HG03175 (cell line): ENCODE measurements at regions not wholly inside any gene's neighbourhood (a gene's known extent, or its start where the extent isn't known, plus 50 kb on each side); places are given as distances from the start of the nearest gene placed in this dataset.
"Not testable (repeated sequence)": the region's sequence is repeated elsewhere in the genome, so short reads cannot be mapped to it uniquely, and the experiment has no call there.

ENCODE experiments used
- ATAC-seq: cut with Tn5 transposase; IDR thresholded peaks from one replicate; pipeline ENCODE4 v1.9.1; 2021; ENCODE audit warnings: mild to moderate bottlenecking, moderate library complexity; ENCODE audit not compliant: unreplicated experiment

DNA sequence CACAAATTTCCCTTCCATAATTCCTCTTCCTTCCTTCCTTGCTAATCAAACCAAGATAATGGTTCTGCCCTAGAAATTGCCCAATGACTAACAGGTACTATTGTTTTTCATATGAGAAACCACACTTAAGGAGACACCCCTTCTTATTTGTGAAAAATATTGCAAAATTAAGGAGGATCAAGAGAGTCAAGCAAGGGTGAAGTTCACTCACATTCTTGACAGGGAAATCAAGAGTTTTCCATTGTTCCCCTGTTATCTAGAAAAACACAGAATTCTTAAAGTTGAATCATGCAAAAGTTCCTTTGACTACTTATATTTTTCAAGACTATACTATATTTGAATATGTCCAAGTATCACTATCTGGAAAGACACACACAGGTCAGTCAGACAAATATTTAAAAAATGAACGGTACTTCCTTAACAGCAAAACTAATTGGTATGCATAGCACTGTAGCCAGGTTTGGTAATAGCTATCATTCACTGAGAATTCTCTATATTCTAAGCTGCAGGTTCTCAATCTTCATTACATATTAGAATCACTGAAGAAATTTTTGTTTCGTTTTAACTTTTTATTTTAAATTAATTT lies 897.2 kb downstream of the DIAPH3 start:
- ATAC-seq: no peak

DNA sequence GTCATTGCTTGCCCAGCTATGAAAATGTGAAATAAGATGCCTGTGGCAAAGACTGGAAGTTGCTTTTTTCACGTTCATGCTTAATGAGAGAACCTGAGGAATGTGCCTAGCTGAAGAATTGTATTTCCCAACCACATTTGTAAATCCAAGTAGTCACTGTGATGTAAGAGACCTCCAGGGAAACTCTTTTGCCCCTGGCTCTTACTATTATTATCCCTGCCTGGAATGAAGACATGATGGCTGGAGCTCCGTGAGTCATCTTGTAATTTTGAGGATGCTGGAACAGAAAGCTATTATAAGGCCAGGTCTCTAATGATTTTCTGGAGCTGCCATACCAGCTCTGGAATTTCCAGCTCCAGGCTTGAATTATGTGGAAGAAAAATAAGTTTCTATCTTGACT lies 894.3 kb downstream of the DIAPH3 start:
- no peak for ATAC-seq

DNA sequence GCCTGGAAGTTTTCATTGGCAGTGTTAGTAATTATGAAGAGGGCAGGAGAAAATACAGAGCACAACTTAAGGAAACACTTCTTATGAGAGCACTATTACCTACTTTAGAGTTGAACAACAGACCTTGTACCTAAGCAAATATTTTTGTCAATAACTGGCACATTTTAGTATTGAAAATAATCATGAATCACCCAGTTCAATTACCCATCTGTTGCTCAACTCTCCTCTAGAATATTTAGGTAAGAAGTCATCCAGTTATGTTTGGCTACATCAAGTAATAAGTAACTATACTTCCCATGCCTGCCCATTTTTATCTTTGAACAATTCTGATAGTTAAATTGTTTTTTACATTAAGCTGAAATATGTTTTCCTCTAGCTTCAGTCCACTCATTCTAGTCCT lies 893.4 kb downstream of the DIAPH3 start:
- no peak for ATAC-seq

DNA sequence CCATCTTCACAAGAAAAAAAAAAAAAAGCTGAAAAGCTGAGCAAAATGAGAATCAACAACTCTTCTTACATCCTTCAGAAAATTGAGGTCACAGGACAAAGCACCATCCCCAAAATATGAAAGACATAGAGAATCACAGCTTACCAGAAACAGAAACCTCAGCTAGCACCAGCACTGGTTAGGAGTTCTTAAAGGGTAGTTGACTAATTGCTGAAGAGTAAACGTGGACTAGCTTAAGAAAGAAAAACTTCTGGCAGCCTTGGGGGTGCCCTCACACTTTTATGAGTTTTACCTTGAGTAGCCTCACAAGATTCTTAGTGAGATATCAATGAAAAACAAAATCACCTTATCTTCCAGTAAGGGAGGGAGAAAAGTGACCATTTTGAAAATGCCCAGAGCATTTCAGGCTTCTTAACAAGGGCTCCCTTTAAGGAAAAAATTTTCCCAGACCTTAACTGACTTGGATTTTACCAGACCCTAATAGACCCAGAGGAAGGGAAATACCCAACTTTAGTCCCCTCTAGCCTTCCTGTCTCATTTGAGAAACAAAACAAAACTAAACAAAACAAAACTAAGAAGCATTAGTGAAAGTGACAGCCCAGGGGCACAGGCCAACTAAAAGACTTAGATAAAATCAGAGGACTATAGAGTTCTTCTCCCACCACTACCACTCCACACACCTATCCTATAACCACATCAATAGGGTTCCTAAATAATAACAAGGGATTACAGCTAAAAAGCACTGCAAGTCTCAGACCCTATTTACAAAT lies 888.6 kb downstream of the DIAPH3 start:
- ATAC-seq: no peak

DNA sequence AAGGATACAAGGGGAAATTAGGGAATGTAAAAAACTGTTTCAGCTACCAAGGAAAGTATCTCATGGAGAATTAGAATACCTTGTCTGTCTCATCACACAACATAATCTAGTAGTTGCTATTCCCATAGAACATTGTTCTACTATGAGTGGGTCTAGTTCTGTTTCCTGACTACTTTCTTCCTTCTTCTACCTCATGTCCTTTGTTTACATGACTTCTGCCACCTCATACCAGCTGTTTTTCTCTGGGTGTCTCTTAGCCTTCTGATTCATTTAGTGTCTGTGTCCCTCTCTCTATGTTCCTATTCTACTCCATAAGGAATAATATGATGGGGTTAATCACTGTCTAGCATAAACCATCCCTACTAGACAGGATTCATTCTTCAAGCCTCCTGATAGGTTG lies 887.3 kb downstream of the DIAPH3 start:
- no peak for ATAC-seq

DNA sequence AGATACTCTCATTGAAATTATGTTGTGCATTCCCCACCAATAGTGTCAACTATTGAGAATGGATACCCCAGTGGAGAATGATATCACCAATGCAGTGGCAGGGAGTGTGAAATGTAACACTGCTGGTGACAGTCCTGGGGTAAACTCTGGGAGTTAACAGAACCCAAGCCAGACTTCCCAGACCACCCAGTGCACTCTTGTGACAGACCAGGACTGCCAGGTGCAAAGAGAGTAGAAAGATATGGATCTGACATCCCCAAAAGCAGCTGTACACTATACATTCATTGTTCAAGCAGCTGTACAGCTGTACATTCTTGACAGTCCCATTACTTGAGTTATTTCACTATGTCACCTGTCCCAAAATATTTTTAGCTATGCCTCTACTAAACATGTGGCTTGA lies 886.6 kb downstream of the DIAPH3 start:
- no peak for ATAC-seq

DNA sequence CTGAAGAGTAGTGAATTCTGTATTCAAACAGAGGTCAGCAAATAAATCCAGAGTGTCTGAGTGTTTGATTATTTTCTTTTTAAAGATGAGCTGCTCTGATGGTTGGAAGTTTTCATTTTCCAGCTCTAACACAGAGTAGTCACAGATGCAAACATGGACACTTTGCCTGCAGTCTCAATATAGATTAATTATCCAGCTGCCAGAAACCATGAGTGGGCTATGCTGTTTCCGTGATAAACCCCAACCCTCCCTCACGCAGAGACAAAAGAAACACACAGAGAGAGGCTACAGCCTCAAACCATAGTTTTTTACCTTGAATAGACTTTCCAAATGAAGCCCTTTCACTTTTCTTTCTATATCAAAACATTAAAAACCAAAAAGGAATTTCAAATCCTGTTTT lies 884.7 kb downstream of the DIAPH3 start:
- ATAC-seq: no peak

DNA sequence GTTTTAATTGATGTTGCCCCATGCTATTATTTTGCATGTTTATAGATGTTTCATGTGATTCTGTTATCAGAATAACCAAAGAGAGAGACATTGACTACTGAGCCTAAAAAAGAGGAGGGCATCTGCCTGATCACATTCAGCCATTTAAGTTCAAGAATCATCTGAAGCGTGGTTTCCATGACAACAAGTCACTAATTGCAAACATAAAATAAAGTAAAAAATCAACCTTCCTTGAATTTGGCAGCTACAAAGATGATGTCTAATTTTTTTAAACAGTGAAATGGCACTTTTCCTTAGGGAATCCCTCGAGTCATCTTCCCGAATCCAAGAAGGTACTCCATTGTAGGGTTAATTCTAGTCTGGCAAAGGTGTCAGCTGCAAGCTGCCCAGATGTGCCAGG lies 884.2 kb downstream of the DIAPH3 start:
- no peak for ATAC-seq

DNA sequence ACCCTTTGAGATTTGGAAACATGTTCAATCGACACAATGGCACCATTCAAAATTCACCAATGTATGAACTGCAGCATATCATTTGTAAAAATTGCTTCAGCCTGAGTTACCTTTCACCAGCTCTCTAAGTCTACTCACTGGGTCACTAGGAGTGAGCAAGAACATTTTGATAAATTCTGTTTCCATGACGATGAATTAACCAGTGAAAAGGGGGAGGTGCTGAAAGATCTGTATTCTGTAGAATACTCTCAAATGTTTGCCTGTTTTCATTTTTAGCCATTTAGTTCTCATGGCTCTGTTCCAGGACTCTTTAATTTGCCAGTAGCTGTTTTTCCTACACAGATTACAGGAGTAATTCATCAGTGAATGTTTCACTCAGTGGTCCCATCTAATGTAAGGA lies 883.4 kb downstream of the DIAPH3 start:
- ATAC-seq: no peak

DNA sequence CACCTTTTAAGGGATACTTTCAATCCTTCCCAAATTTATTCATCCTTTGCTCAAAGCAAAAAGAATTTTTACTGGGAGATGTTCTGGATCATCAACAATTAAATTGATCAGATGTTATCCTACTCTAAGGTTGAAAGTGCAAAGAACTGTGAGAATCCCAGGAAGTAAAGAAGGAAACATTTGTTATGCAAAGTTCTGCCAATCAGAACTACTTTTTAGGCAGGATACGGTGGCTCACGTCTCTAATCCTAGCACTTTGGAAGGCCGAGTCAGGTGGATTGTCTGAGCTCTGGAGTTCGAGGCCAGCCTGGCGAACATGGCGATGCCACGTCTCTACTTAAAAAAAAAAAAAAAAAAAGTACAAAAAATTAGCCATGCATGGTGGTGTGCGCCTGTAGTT lies 882.3 kb downstream of the DIAPH3 start:
- no peak for ATAC-seq

DNA sequence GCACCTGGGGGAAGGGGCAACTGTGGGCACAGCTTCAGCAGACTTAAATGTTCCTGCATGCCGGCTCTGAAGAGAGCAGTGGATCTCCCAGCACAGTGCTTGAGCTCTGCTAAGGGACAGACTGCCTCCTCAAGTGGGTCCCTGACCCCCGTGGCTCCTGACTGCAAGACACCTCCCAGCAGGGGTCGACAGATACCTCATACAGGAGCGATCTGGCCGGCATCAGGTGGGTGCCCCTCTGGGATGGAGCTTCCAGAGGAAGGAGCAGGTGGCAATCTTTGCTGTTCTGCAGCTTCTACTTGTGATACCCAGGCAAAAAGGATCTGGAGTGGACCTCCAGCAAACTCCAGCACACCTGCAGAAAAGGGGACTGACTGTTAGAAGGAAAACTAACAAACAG lies 871.5 kb downstream of the DIAPH3 start:
- not testable (repeated sequence) for ATAC-seq

DNA sequence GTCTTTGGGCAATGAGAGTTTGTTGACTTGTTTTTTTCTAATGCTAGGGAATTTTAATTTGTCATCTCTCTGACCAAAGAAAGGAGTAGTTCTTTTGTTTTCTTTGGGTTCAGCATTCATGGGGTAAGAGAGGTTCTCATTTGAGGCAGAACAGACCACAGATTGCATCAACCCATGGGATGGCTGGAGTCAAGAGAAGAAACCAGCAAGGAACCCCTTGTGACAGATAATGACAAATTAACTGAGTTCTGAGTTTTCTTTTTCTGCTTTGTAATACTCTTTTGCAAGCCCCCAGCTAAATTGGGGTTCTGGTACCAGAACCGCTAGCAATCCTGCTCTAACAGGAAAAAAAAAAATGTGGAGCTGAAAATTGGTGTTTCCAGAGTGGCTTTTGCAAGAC lies 864.1 kb downstream of the DIAPH3 start:
- no peak for ATAC-seq

DNA sequence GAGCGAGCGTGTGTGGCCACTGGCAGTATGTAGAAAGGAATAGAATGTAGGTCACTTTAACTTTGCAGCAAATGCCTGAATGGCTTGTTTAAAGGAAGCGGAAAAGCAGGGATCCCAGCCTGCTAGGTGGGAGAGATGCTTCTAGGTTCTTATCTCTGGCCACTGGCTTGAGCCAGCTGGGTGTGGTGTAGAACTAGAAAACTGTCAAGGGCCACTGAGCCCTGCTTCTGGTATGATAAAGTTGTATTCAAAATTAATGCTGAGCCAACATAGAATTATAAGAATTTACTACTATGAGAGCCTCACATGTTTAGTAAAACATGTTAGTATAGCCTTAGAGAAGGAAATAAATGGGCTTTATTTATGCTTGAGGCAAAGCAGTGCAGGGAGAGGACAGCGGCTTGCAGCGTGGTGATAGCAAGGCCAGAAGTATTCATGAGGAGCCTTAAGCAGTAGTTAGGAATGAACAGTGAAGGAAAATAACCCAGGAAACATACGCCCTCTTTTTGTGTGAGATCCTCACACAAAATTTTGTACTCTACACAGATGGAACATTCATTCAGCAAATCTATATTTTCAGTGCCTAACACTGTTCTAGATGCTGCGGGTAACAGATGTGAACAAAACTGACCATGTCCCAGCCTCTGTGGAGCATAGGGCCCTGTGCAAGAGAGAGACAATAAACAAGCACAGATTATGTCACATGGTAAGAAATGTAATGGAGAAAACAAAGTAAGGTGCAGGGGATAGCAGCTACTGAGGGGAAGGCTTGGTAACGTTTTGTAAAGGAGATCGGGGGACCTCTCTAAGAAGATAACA lies 863.2 kb downstream of the DIAPH3 start:
- ATAC-seq: no peak

DNA sequence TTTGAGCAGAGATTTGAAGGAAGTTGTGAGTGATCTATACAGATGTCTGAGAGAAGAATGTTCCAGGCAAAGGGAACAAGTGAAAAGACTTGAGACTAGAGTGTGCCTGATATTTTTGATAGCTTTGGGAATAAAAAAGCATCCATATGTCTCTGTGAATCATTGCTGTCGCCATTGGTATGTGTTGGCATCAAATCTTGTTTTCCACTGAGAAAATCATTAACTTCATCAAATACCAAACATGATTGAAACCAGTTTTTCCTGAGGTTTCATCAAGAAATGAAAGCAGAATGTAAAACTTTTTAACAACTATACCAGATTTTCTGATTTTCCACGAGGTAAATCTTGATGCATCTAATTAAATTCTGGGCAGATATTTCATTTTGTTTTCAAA lies 862.6 kb downstream of the DIAPH3 start:
- ATAC-seq: no peak

DNA sequence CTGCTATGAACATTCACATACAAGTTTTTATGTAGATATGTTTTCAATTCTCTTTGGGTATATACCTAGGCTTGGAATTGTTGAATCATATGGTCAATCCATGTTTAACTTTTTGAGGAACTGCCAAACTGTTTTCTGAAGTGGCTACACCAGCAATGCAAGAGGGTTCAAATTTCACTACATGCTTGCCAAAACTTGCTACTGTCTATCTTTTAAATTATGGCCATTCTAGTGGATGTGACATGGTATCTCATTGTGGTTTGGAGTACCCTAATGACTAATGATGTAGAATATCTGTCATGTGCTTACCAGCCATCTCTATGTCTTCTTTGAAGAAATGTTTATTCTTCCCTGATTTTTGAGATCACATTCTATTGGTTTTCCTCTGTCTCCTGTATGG lies 860.3 kb downstream of the DIAPH3 start:
- no peak for ATAC-seq

DNA sequence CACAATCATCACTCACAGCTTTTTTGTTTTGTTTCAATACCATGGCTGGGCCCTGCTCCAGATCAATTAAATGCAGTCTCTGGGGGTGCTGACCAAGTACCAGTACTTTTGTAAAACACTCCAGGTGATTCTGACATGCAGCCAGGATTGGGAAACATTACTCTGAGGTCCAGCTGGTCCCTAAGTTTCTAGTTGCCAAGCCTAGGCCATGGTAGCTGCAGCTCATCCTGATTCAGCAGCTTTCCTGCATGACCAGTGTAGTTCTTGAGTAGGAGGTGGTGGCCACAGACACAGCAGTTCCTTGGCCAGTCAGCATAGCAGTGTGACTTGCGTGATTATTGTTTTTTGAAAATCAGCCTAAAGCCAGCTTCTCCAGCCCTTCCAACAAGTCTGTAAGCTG lies 859.1 kb downstream of the DIAPH3 start:
- ATAC-seq: no peak

DNA sequence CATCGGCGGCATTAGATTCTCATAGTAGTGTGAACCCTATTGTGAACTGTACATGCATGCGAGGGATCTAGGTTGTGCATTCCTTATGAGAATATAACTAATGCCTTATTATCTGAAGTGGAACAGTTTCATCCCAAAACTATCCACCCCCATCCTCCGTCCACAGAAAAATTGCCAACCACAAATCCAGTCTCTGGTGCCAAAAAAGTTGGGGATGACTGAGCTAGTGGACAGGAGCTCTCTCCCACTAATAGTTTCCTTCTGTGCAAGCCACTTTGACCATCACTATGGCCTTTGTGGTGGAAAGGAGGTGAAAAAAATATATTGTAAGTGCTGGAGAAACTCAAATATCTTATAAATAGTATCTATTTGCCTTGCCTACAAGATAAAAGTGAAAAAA lies 857.8 kb downstream of the DIAPH3 start:
- no peak for ATAC-seq

DNA sequence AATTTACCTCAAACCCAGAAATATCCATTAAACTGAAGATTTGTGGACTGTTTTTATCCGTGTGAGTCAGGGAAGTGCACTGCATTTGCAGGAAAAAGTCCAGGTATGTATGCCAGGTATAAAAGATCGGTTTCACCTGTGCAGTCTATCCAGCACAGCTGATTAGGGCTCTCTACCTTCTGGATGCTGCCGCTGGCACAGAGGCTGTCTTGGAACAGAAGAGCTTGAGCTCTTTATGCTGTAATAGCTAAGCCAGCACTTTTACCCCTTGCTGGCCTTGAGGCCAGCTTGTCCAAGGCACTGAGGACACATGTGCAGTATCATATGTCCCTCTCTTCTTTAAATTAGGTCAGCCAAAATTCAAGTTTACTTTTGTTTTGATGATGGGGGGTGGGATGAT lies 851.0 kb downstream of the DIAPH3 start:
- no peak for ATAC-seq

DNA sequence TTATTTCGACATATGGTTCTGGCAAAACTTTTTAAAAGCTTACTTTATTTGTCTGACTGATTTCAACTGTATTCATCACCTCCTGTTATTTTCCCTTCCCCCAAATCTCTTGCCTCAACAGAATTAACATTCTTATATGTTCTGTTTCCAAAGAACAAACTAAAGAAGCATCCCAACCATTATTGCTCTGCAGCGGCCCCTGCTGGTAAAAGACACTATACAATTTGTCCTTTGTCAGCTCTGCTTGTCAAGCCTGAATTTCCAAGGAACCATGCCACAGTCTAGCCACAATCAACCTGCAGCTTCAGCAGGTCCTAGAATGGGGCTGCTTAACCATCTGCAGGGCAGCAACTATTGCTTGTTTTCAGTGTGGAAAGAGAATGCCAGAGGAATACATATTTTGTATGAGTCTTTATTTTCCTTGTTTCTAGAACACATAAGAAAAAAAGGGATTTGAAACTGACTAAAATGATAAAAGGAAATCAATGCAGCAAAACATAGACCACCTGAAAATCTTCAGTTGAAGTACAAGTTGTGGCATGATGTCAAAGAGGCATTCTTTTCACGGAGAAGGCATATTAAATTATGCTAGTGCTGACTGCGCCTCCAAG lies 845.3 kb downstream of the DIAPH3 start:
- ATAC-seq: peak; percentile 71

DNA sequence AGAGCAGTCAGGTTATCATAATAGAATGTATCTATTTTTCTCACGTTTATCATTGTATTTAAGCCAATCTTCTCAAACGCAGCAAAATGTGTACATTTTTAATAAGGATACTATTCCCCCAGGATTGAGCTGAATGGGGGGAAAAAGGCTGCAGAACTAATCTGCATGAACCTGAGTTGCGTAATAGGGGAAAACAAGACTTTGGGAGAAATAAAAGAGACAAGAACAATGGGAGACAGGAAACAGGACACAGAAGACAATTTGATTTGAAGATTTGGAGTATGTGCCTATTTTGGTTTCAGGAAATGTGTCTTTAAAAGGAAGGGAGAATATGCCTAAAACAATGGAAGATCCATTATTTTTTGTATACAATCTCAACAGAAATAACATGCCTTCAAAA lies 844.5 kb downstream of the DIAPH3 start:
- ATAC-seq: no peak

DNA sequence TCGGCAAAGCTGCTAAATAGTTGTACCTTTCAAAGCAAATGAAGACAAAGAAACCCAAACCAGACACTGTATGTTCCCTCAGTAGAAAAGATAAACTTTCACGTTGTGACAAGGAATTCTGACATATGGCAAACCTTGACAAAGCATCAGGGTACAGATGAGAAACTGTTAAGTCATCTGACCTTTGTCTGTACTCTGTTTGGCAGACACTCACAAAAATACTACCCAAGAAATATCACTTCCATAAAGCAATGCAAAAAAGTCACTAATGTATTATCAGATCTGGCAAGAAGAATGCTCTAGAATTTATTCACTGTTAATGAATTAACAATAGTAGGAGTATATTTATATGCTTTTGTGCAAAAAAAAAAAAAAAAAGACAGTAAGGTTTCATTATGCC lies 843.7 kb downstream of the DIAPH3 start:
- ATAC-seq: no peak

DNA sequence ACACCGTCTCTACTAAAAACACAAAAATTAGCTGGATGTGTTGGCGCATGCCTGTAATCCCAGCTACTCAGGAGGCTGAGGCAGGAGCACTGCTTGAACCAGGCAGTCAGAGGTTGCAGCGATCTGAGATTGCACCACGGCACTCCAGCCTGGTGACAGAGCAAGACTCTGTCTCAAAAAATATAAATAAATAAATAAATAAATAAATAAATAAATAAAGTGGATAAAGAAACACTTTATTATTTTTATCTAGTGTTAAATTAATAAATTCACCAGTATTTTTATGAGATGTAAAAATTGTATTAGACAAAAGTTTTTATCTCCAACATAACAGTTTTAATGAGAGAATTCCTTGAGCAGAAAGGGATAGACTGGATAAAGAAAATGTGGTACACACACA lies 839.3 kb downstream of the DIAPH3 start:
- ATAC-seq: not testable (repeated sequence)
